ENCODE measurements at regions not wholly inside any gene's neighbourhood (a gene's known extent, or its start where the extent isn't known, plus 50 kb on each side); places are given as distances from the start of the nearest gene placed in this dataset.

DNA sequence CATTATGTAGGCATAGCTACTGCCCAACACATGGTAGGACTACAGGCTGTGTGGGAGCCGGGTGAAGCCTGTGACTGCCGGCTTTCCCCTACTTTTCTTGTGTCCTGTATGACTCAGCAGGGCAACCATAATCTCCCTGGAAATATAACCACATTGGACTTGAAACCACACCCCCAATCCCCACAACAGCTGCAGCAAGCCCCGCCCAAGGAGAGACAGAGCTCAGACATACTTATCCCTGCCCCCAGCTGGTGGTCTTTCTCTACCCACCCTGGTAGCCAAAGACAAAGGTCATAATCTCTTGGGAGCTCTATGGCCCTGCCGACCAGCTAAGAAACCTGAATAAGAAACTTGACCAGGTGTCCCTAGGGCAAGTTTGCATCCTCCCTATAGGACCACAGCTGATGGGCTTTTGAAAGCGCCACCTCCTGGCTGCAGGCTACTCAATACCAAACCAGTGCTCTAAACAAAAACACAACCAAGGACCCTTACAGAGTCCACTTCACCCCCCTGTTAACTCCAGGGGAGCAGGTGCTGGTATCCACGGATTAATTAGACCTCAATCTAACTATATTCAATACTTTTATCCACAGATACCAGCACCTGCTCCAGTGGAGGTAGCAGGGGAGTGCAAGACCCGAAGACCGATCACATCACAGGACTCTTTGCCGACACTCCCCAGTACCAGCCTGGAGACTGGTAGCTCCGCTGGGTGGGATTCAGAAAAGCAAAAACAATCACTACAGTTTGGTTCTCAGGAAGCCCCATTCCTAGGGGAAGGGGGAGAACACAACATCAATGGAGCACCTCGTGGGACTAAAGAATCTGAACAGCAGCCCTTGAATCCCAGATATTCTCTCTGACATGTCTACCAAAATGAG is 91.2 kb downstream of the IRX5 start:
- TF ChIP-seq, protein P1, sequence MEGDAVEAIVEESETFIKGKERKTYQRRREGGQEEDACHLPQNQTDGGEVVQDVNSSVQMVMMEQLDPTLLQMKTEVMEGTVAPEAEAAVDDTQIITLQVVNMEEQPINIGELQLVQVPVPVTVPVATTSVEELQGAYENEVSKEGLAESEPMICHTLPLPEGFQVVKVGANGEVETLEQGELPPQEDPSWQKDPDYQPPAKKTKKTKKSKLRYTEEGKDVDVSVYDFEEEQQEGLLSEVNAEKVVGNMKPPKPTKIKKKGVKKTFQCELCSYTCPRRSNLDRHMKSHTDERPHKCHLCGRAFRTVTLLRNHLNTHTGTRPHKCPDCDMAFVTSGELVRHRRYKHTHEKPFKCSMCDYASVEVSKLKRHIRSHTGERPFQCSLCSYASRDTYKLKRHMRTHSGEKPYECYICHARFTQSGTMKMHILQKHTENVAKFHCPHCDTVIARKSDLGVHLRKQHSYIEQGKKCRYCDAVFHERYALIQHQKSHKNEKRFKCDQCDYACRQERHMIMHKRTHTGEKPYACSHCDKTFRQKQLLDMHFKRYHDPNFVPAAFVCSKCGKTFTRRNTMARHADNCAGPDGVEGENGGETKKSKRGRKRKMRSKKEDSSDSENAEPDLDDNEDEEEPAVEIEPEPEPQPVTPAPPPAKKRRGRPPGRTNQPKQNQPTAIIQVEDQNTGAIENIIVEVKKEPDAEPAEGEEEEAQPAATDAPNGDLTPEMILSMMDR (IDR thresholded peaks at IDR 0.05) = no peak
- no peak for TF ChIP-seq EZH2 (IDR thresholded peaks at IDR 0.05; ENCODE audit: borderline replicate concordance, insufficient read depth, low read depth, low read length, poor library complexity, severe bottlenecking)
